GM18517 (cell line): ENCODE measurements at regions not wholly inside any gene's neighbourhood (a gene's known extent, or its start where the extent isn't known, plus 50 kb on each side); places are given as distances from the start of the nearest gene placed in this dataset.
"Not testable (repeated sequence)": the region's sequence is repeated elsewhere in the genome, so short reads cannot be mapped to it uniquely, and the experiment has no call there.

Experiments used
- ATAC-seq: cut with Tn5 transposase; IDR thresholded peaks from one replicate; pipeline ENCODE4 v1.9.1; 2021; ENCODE audit warnings: mild to moderate bottlenecking, moderate library complexity; ENCODE audit not compliant: unreplicated experiment

- ATAC-seq = no peak
Observed at GRCh38 chr6:98014442-98015201, 731.6 kb upstream of the MMS22L start.

- ATAC-seq = no peak
Observed at GRCh38 chr6:98016565-98016964, 733.5 kb upstream of the MMS22L start.

GRCh38 chr6:98020222-98020621 is 737.2 kb upstream of the MMS22L start:
- ATAC-seq = no peak

DNA sequence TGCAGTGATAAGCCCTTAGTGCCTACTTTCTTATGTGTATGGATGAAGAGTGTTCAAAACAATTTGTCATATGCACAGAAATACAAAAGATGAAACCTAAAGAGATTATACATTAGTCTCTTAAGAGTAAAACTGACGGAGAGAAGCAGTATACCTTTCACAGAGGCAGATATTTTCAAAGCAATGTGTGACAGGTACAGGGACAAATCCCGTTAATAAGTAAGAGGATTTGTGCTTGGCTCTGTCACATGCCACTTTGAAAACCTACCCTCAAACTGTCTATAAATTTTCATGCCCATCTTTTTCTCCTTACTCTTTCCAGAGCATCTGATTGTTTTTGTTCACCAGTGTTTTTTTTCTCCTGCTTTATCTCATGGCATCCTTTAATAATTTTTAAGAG is 741.3 kb upstream of the MMS22L start:
- ATAC-seq = no peak

DNA sequence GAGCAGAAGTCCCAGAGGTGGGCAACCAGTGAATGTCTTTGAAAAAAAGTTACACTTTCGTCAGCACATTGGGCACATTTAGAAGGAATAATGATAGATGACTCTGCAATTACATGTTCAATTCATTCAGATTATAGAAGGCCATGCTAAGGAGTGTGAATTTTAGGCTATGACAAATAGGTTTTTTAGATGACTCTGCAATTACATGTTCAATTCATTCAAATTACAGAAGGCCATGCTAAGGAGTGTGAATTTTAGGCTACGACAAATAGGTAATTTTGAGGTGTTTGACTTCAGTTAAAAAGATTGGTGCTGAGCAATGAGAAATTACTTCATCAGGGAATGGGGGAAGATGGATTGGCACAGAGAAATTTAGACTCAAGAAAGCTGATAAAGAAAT is 744.9 kb upstream of the MMS22L start:
- ATAC-seq = no peak

GRCh38 chr6:98033617-98034016 is 750.6 kb upstream of the MMS22L start:
- no peak for ATAC-seq

DNA sequence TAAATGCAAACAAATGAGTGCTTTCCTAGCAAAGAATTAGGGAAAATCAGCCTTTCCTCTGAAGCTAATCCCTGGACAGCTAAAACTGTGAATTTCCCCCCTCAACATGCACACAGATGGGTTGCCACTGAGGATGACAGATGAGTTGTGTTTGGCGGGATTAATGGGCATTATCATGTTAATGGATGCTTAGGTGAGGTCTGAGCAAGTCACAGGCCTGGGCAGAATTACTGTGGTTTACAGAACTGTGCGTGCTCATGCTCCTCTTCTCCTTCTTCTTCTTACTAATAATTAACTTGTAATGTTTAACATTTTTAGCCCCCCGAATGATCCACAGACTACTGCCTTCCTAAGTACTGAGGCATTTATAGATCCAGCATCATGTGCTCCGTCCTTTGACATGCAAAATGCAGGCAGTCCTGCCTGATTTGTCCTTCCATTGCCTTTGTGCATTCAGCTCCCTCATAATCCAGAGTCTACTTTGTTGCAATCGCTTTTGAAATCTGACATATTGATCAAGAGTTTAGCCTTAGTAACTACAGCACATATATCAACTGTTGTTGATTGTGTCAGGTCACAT is 753.4 kb upstream of the MMS22L start:
- no peak for ATAC-seq

DNA sequence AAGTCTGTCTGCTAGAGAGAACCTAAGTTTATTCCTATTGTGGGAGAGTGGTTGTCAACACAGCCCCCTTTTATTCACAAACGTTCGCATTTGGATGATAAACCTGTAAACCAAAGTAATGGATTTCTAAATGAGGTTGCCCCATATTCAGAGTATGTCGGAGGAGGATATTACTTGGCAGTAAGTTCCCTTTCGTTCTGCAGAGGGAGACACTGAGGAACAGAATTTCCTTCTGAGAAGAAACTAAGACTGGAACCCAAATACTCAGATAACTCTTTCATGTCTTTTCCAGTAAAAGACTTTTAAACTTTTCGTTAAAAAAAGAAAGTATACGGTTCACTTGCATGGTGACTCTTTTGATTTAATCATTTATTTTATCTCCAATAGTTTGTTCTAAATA is 754.6 kb upstream of the MMS22L start:
- ATAC-seq = no peak

GRCh38 chr6:98039443-98039842 is 756.4 kb upstream of the MMS22L start:
- no peak for ATAC-seq

DNA sequence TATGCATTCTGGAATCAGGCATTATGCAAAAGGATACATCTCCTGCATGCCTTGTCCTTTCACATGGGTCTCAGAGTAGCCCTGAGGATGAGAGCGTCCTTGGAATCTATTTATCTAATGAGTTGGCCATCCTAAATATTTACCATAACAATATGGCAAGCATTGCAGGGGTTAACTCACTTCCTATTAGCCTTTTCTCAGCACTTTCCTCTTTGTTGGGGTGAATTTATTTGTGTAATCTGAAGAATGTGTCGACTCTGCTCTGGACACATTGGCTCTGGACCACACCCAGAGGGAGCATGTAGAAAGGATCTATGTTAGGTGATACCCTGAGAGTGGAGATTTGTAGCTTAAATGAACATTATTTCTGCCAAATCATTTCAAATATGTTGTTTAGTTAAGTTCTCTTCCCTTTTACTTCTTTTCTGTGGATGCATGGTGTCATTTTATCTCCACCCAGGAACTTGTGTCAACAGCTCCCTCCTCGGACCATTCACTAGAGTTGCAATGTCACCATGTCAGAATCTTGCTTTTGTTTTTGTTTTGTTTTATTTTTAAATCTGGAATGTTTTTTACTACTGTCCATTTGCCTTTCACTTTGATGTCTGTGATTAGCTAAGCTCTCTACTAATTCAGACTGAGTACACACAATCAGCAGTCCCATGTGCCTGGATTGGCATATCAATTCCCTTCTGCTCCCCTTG is 757.0 kb upstream of the MMS22L start:
- ATAC-seq = no peak

DNA sequence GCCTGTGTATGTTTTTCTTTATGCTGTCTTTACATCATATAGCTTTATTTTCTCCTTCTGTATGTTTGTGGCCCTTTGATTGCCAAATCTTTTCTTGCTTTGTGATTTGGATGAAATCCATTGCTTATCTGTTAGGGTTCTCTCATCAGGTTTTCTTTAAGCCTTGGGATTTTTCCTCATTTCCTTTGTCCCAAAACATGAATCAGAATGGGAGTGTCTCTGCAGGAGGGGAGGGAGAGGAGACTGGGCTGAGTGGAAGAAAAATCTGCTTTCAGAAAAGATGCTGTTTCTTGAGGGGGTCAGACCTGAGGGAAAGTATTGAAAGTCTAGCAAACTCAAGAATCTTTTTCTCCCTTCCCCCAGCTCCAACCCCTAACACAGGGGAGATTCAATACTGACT is 758.0 kb upstream of the MMS22L start:
- no peak for ATAC-seq

GRCh38 chr6:98041921-98042320 is 758.9 kb upstream of the MMS22L start:
- ATAC-seq = no peak

- ATAC-seq = no peak
Observed at GRCh38 chr6:98044151-98044561, 761.1 kb upstream of the MMS22L start.

DNA sequence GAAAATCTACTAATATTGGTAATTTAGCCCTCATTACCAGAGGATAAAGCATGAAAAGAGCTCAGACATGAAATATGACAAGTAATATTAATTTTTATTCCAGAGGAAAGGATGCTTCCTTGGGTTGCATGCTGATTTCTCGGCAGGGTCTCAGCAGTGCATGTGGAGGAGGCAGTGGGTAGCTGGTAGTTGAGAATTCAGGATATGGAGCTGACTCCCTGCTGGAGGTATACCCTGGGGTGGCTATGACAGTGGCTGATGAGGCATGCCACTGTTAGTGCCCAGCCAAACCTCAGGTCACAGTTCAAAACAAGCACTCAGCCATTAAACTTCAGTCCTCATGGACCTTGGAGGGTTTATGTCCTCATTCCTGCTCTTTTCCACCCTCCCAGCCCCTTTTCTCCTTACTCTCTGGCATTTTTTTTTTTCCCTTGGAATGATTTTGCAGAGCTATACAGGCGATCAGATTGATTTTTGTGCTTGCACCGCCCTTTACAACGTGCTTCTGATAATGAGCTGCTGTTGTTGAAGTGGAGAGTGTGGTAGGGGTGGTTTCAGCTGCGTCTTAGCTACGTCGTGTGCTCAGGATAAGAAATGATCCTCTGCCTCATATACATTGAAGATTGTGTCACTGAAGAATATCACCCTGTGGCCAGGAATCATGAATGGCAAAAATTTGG is 761.9 kb upstream of the MMS22L start:
- no peak for ATAC-seq

DNA sequence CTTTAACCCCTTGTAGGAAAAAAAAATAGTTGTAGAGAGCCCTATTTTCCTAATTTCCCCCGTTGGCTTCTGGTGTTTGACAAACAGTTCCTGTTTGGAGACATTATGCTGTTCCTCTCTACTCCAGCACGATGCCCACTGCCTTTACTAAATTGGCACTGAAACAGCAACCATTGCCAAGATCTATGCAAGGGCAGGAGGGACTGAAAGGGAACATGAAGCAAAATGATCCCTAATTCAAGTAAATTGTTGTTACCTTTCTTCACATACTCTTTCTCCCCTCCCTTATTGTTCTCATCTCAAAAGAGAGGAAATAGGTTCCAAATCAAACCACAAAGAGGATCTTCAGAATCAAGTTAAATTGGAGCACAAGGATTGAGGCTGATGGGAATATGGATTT is 764.1 kb upstream of the MMS22L start:
- ATAC-seq = no peak

DNA sequence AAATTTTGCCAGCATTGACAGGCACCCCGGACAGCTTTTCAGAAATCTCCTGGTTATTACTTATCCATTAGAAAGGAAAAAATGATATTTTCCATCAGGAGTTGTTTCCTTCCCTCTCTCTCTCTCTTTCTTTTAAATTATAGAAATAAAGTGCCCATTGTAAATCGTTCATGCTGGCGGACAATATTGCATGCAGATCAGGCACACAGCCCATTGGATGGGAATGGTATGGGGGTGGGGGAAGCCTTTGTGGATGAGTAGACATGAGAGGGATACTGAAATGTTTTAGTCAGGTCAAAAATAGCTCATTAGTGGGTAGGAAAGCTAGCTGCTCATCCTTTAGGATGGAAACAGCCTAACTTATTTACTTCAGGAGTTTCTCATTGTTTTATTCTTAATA is 764.9 kb upstream of the MMS22L start:
- ATAC-seq = no peak

DNA sequence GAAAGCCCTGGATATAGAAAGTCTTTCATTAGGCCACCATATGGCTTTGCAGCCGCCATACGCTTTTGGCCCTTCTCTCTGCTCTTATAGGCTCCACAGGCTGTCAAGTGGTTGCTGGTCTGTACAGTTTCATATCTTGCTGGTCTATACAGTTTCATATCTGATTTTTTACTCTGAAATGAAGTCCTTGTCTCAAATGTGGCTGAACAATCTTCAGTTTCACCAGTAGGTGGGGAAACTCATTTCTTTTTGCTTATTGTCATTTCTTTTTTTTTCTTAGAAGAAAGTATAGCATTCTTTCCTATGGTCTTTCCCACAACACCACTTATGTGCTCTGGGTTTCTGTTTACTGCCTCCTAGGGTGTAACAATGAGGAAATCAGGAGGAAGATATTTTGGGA is 771.4 kb upstream of the MMS22L start:
- no peak for ATAC-seq

DNA sequence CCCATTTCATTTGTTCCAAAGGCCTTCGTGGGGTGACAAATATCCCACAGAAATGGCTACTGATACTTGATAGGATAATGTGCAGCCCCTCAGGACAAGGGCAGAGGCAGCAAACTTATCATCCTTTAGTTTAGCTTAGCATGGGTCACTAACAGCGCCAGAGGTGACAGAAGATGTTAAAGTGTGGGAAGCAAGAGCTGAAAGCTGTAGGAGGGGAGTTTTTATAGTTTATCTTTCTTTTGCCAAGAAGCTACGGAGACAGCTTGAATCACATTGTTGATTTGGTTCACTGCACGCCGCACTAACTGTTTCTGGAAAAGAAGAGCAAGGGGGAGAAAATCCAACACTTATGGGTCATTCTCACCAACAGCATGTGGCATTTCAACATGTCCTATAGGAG is 773.9 kb upstream of the MMS22L start:
- no peak for ATAC-seq

DNA sequence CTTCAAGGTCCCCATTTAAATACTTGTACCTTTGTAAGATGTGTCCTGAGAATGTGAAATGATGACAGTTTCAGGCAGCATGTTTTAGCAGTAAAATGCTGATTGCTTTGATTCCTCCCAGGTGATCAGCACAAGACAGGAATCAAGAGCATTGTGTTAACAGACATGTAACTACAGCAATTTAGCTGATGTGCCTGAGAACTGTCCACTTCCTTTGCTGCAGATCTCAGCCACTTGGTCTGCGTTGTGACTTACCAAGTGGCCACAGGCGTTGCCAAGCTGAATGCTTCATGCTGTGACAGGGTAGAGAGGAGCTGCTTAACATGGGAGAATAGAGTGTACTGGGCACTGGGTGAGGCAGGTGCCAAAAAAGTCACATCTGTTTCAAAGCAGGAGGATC is 767.0 kb upstream of the POU3F2 start:
- ATAC-seq = no peak

GRCh38 chr6:98088537-98088936 is 745.8 kb upstream of the POU3F2 start:
- ATAC-seq = not testable (repeated sequence)

DNA sequence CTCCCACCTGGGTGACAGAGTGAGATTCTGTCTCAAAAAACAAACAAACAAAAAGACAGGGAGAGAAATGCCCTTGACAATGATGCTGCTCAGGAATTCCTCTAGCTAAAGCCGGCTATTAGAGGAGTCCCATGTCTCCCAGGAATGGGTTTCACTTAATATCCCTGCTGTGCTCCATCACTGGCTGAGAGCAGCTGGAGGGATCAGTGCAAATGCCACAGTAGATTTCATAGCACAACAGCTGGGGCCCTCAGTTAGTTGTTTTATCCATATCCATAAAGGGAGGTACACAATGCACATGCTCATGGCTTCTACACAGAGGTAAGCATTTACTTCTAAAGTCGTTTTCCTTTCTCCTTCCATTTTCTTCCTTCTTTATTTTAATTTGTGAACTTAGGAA is 742.0 kb upstream of the POU3F2 start:
- no peak for ATAC-seq

- ATAC-seq = no peak
Observed at GRCh38 chr6:98094696-98095095, 739.7 kb upstream of the POU3F2 start.
